ENCODE measurements at regions not wholly inside any gene's neighbourhood (a gene's known extent, or its start where the extent isn't known, plus 50 kb on each side); places are given as distances from the start of the nearest gene placed in this dataset.

DNA sequence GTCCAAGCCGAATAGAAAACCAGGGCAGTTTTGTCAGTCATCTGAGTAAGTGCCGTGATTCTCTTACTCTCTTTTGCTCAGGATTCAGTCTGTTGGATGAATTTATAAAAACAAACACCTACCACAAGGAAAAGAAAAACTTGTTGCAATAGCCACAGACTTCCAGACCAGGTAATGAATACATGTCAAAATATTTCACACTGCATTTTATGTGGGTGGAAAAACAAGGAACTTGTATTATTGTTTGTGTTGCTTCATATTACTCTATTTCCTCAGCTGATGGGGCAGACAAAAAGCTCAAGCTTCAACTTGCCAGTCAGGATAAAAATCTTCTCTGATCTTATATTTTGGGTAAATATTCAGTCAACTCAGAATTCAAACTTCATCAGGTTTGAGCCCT, 1125.7 kb downstream of the NLGN4Y start:
- TF ChIP-seq, protein P1, sequence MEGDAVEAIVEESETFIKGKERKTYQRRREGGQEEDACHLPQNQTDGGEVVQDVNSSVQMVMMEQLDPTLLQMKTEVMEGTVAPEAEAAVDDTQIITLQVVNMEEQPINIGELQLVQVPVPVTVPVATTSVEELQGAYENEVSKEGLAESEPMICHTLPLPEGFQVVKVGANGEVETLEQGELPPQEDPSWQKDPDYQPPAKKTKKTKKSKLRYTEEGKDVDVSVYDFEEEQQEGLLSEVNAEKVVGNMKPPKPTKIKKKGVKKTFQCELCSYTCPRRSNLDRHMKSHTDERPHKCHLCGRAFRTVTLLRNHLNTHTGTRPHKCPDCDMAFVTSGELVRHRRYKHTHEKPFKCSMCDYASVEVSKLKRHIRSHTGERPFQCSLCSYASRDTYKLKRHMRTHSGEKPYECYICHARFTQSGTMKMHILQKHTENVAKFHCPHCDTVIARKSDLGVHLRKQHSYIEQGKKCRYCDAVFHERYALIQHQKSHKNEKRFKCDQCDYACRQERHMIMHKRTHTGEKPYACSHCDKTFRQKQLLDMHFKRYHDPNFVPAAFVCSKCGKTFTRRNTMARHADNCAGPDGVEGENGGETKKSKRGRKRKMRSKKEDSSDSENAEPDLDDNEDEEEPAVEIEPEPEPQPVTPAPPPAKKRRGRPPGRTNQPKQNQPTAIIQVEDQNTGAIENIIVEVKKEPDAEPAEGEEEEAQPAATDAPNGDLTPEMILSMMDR (IDR thresholded peaks at IDR 0.05) = no peak
- TF ChIP-seq POLR2AphosphoS5 (IDR thresholded peaks at IDR 0.05) (no peak), EP300 (IDR thresholded peaks at IDR 0.05) (no peak), POLR2A (IDR thresholded peaks at IDR 0.05) (no peak)

Data from upper lobe of left lung (tissue), 4 donors.